ENCODE measurements at regions not wholly inside any gene's neighbourhood (a gene's known extent, or its start where the extent isn't known, plus 50 kb on each side); places are given as distances from the start of the nearest gene placed in this dataset.
"Not testable (repeated sequence)": the region's sequence is repeated elsewhere in the genome, so short reads cannot be mapped to it uniquely, and the experiment has no call there.

DNA sequence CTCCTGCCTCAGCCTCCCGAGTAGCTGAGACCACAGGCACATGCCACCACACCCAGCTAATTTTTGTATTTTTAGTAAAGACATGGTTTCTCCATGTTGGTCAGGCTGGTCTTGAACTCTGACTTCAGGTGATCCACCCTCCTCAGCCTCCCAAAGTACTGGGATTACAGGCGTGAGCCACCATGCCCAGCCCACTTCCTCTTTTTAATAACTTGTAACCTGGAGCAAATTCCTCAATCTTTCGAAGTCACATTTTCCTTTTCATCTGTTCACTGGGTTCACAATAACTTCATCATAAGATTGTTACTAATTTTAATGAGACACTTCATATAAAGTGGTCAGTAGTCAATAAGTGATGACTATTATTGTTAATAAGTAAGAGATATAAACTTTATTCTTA is 193.3 kb upstream of the FERD3L start:
- TF ChIP-seq, protein P1, sequence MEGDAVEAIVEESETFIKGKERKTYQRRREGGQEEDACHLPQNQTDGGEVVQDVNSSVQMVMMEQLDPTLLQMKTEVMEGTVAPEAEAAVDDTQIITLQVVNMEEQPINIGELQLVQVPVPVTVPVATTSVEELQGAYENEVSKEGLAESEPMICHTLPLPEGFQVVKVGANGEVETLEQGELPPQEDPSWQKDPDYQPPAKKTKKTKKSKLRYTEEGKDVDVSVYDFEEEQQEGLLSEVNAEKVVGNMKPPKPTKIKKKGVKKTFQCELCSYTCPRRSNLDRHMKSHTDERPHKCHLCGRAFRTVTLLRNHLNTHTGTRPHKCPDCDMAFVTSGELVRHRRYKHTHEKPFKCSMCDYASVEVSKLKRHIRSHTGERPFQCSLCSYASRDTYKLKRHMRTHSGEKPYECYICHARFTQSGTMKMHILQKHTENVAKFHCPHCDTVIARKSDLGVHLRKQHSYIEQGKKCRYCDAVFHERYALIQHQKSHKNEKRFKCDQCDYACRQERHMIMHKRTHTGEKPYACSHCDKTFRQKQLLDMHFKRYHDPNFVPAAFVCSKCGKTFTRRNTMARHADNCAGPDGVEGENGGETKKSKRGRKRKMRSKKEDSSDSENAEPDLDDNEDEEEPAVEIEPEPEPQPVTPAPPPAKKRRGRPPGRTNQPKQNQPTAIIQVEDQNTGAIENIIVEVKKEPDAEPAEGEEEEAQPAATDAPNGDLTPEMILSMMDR (IDR thresholded peaks at IDR 0.05): not testable (repeated sequence)
- TF ChIP-seq POLR2A, EP300, POLR2AphosphoS5 (IDR thresholded peaks at IDR 0.05): not testable (repeated sequence)
